Fibroblast of peridontal ligament (primary cell): ENCODE measurements at regions not wholly inside any gene's neighbourhood (a gene's known extent, or its start where the extent isn't known, plus 50 kb on each side); places are given as distances from the start of the nearest gene placed in this dataset.

Experiments used
- DNase-seq: peaks from one replicate; pipeline ENCODE4 v3.0.0-alpha.2; 2010; ENCODE audit errors: extremely low read depth

DNA sequence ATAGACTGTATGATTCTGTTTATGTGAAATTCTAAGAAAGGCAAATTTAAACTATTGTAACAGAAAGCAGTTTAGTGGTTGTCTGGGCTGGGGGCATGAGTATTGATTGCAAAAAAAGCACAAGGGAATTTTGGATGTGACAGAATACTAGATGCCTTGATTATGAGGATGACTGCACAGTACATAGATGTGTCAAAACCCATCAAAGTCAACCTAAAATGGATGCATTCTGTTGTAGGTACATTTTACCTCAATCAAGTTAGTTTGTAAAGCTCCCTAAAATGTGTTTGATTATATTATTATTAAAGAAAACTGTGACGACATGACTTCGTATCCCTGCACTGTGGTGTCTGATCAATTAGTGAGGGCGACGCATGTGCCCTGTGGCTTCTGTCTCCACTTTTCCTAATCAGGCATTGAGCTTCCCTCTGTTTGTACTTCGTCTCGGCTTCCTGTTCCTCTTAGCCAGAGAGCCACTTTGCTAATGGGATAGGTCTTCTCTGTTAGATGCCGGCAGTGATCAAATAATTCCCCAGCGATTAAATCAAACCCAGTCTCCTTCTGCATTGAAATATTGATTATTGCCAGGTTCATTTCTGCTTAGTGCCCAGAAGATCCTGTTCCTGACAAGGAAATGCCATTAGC, 118.3 kb upstream of the GGTLC1 start:
- no peak for DNase-seq

DNA sequence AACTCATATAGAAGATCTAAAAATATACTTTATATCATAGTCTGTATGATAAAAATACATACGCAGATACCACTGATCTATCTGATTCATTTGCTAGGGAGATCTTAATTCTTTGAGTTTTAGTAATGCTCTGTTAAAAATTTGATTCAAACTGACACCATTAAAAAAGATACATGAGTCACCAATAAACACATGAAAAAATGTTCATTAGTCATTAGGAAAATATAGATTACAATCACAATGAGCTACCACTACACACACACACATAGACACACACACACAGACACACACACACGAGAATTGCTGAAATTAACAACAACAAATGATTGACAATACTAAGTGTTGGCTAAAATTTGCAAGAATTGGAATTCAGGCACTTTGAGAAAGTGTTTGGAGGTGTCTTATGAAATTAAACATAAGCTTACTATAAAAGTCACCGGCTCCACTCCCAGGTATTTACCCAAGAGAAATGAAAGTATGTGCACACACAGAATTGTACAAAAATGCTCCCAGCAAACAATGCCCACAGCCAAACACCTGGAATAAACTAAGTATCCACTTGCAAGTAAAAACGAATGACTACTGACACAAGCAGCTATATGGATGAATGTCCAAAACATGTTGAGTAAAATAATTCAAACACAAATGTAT, 117.7 kb upstream of the GGTLC1 start:
- no peak for DNase-seq

DNA sequence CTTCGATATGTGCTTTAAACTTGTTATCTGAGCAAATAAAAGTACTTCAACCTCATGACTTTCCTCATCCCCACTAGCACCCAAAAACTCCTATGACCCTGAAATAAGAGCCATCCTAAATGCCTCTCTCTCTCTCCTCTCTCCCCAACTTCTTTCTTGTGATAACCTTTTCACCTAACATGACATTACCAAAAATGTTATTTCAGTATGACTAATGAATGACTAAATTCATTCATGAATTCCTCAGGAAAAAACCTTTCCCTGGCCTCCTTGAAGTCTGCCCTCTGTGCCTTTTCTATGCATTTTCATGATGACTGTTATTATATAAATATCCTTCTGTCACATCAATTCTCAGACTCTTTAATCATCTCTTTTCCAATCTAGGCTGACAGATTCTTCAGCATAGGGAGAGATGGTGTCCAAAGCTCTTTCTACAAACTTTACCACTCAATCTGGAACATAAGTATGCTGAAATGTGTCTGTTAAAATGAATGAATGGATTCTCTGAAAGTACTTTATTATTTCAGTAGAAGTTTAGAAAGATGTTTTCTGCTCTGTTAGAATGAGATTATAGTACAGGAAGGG, 114.3 kb upstream of the GGTLC1 start:
- DNase-seq: no peak

- no peak for DNase-seq
Observed at GRCh38 chr20:24102290-24102689, 113.7 kb upstream of the GGTLC1 start.

GRCh38 chr20:24100370-24101011, 111.9 kb upstream of the GGTLC1 start:
- peak; percentile 3 for DNase-seq

- no peak for DNase-seq
Observed at GRCh38 chr20:24098886-24099285, 110.3 kb upstream of the GGTLC1 start.

- DNase-seq: no peak
Observed at GRCh38 chr20:24097506-24098245, 109.1 kb upstream of the GGTLC1 start.

GRCh38 chr20:24096864-24097450, 108.4 kb upstream of the GGTLC1 start:
- no peak for DNase-seq

- no peak for DNase-seq
Observed at GRCh38 chr20:24096264-24096663, 107.7 kb upstream of the GGTLC1 start.

DNA sequence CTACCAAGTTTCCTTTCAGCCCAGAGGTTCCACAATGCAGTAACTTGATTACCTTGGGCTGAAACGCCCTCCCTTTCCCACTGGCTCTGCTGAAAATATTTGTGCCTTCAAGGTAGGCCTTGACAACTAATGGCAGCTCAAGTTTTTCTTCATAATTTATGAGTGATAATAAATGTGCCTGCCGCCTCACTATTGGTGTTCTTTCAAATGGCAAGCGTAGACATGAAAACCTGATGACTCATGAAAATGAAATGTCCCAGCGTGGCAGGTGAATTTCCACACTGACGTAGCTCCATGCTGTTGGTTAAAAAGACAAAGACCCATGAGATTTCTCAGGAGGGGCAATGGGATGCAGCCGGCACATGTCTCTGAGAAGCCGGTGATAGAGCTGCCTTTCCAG, 107.2 kb upstream of the GGTLC1 start:
- no peak for DNase-seq

GRCh38 chr20:24095303-24095702, 106.7 kb upstream of the GGTLC1 start:
- DNase-seq: no peak

GRCh38 chr20:24089576-24089975, 101.0 kb upstream of the GGTLC1 start:
- DNase-seq: no peak

- no peak for DNase-seq
Observed at GRCh38 chr20:24086121-24086520, 97.5 kb upstream of the GGTLC1 start.

- DNase-seq: no peak
Observed at GRCh38 chr20:24084281-24084680, 95.7 kb upstream of the GGTLC1 start.

- DNase-seq: no peak
Observed at GRCh38 chr20:24081077-24081476, 92.5 kb upstream of the GGTLC1 start.

GRCh38 chr20:24079661-24080412, 91.3 kb upstream of the GGTLC1 start:
- no peak for DNase-seq

- no peak for DNase-seq
Observed at GRCh38 chr20:24077145-24077544, 88.6 kb upstream of the GGTLC1 start.

DNA sequence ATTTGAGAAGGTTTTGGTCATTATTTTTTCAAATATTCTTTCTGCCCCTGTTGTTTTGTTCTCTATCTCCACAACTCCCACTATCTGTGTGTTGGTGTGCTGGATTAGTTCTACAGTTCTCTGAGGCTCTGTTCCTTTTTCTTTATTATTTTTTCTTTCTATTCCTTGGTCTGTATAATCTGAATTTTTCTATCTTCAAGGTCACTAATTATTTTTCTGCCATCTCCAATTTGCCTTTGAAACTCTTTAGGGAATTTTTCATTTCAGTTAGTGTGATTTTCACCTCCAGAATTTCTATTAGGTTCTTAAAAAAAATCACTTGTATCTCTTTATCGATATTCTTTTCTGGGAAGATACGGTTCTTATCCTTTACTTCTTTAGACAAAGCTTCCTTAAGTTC, 82.1 kb upstream of the GGTLC1 start:
- DNase-seq: no peak

DNA sequence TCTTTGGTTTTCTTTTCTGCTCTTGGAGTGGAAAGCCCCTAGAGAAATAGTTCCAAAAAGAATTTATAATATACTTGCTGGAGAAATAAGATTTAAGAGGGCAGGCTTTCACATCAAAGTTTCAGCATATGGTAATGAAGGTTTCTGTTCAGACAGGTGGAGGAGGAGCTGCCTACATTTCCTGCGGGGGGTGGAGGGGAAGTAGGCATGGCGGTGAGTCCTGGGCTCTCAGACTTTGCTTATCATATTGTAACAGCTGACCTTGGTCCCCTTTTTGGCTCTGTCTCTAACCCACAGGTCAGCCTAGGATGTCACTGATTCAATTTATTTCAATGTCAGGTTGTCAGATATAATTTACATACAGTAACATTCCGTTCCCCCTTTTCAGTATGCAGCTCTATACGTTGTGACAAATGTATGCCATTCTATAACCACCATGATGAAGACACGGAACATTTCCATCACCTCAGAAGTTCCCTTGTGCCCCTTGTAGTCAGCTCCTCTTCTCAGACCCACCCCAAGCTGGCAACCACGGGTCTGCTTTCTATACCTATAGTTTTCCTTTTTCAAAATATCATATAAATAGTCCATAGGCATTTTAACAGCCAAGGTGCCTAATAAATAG, 77.6 kb upstream of the GGTLC1 start:
- no peak for DNase-seq

DNA sequence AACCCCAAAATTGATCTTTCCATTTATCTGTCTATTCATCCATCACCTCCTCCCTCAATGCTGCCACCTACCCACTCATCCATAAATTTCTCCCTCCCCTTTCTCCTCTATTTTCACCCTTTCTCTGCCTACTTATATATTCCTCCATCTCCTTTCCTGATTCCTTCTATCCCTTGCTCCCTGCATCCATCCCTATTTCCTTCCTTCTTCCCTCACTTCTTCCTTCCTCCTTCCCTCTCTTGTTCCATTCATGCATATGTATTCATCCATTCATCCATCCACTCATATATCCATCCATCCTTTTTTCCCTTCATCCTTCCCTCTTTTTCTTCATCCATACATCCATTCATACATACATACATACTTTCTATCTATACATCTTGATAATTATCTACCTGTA, 76.3 kb upstream of the GGTLC1 start:
- DNase-seq: no peak

- no peak for DNase-seq
Observed at GRCh38 chr20:24064092-24064491, 75.5 kb upstream of the GGTLC1 start.
